ENCODE measurements at regions not wholly inside any gene's neighbourhood (a gene's known extent, or its start where the extent isn't known, plus 50 kb on each side); places are given as distances from the start of the nearest gene placed in this dataset.

DNA sequence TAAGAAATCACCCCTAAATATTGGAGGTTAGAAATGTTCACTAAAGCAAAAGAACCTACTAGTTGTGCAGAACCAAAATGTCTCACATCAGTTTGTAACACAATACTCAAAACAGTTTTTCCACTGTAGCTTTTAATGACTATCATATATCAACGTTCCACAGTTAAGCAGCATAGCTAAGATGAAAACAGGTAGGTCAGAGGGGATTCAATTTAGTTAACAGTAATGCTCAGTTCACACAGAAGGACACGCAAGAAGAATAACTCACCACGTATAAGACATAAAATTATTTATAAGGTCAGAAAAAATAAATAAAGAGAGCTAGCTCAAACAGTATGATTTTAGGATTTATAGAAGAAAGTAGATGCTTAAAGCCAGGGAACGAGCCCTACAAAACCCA is 118.9 kb upstream of the CCDC150 start:
- TF ChIP-seq, protein P1, sequence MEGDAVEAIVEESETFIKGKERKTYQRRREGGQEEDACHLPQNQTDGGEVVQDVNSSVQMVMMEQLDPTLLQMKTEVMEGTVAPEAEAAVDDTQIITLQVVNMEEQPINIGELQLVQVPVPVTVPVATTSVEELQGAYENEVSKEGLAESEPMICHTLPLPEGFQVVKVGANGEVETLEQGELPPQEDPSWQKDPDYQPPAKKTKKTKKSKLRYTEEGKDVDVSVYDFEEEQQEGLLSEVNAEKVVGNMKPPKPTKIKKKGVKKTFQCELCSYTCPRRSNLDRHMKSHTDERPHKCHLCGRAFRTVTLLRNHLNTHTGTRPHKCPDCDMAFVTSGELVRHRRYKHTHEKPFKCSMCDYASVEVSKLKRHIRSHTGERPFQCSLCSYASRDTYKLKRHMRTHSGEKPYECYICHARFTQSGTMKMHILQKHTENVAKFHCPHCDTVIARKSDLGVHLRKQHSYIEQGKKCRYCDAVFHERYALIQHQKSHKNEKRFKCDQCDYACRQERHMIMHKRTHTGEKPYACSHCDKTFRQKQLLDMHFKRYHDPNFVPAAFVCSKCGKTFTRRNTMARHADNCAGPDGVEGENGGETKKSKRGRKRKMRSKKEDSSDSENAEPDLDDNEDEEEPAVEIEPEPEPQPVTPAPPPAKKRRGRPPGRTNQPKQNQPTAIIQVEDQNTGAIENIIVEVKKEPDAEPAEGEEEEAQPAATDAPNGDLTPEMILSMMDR (IDR thresholded peaks at IDR 0.05; ENCODE audit: low read length), result no peak
- no peak for TF ChIP-seq EZH2 (IDR thresholded peaks at IDR 0.05; ENCODE audit: borderline replicate concordance, low read length)

Measured in OCI-LY1 (cell line).